ENCODE measurements at regions not wholly inside any gene's neighbourhood (a gene's known extent, or its start where the extent isn't known, plus 50 kb on each side); places are given as distances from the start of the nearest gene placed in this dataset.

GRCh38 chr6:169165561-169166300 is 87.9 kb downstream of the THBS2 start:
- no peak for DNase-seq (ENCODE audit: low spot score)
- WGBS, 2 donors (ENCODE audit: extremely low coverage in 2 of 2, insufficient read length in 2 of 2, insufficient replicate concordance in 1 of 2), result no CpG with 5 or more reads among the region's 12 CpGs
- no peak overlapping the region for H2BK120ac ChIP-seq (ENCODE audit: low read depth, low read length)
- H3K4me1 ChIP-seq (ENCODE audit: control insufficient read depth in 2 of 2, insufficient read depth in 1 of 2, low read depth in 1 of 2, low read length in 2 of 2), result no peaks in the 10 kb centered on the region
- no peaks in the 10 kb centered on the region for H3K27me3 ChIP-seq (ENCODE audit: control insufficient read depth in 3 of 3, insufficient read depth in 3 of 3, low read depth in 1 of 3, low read length in 3 of 3)
- no peak overlapping the region for H2BK15ac ChIP-seq (ENCODE audit: low read length)
- no peaks in the 10 kb centered on the region for H3K36me3 ChIP-seq (replicated peaks in 1 of 2; ENCODE audit: control insufficient read depth in 2 of 2, insufficient read depth in 2 of 2, low read length in 2 of 2)
- no peak overlapping the region for H3K23ac ChIP-seq (ENCODE audit: low read depth, low read length, poor library complexity)
- H4K8ac ChIP-seq (ENCODE audit: low read depth, low read length), result no peak overlapping the region
- H3K4me2 ChIP-seq (ENCODE audit: insufficient read depth, low read length, poor library complexity, severe bottlenecking), result no peak overlapping the region
- no peaks in the 10 kb centered on the region for H3K79me1 ChIP-seq (ENCODE audit: low read depth, low read length)
- no peak overlapping the region for H2AFZ ChIP-seq (ENCODE audit: low read length)
- no peak overlapping the region for H4K91ac ChIP-seq (ENCODE audit: low read depth, low read length, poor library complexity)
- no peak overlapping the region for H3K18ac ChIP-seq (ENCODE audit: low read length)
- H3K4me3 ChIP-seq (ENCODE audit: low read length in 2 of 2), result no peak overlapping the region
- no peak overlapping the region for H2BK12ac ChIP-seq (ENCODE audit: low read length)
- no peak overlapping the region for H3K14ac ChIP-seq (ENCODE audit: low read length)
- H3K4ac ChIP-seq (ENCODE audit: low read length), result no peak overlapping the region
- H3K9me3 ChIP-seq (replicated peaks in 1 of 2; ENCODE audit: control insufficient read depth in 2 of 2, insufficient read depth in 1 of 2, low read depth in 1 of 2, low read length in 2 of 2), result no peaks in the 10 kb centered on the region
- no peak overlapping the region for H2BK5ac ChIP-seq (ENCODE audit: low read length)
- H3K27ac ChIP-seq (replicated peaks; ENCODE audit: low read length), result no peak overlapping the region
- no peak overlapping the region for H2AK5ac ChIP-seq (ENCODE audit: low read depth, low read length)
- H3K9ac ChIP-seq (ENCODE audit: low read depth, low read length, poor library complexity), result no peak overlapping the region

DNA sequence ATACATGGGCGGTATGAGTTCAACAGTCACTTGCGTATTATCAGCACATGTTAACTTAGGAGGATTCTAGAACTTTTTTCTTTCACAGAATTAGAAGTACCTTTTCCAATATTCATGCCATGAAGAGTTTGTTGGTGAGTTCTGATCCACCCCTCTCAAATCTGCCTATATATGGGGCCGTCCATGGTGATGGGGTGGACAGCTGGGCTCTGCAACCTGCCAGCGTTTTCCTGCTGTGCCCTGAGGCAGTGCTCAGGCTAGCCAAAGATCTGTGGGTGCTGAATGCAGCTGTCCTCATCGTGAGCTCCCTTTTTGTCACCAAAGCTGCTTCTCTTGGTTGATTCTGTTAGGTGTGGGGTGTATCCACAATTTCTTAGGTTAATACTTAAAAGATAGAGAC is 88.7 kb downstream of the THBS2 start:
- Histone ChIP-seq H3K27ac (replicated peaks; ENCODE audit: low read length) (no peak overlapping the region), H2BK120ac (ENCODE audit: low read depth, low read length) (no peak overlapping the region), H4K91ac (ENCODE audit: low read depth, low read length, poor library complexity) (no peak overlapping the region), H3K36me3 (replicated peaks in 1 of 2; ENCODE audit: control insufficient read depth in 2 of 2, insufficient read depth in 2 of 2, low read length in 2 of 2) (no peaks in the 10 kb centered on the region), H3K18ac (ENCODE audit: low read length) (no peak overlapping the region), H4K8ac (ENCODE audit: low read depth, low read length) (no peak overlapping the region), H3K23ac (ENCODE audit: low read depth, low read length, poor library complexity) (no peak overlapping the region), H2BK5ac (ENCODE audit: low read length) (no peak overlapping the region), H3K9me3 (replicated peaks in 1 of 2; ENCODE audit: control insufficient read depth in 2 of 2, insufficient read depth in 1 of 2, low read depth in 1 of 2, low read length in 2 of 2) (no peaks in the 10 kb centered on the region), H3K9ac (ENCODE audit: low read depth, low read length, poor library complexity) (no peak overlapping the region), H3K4me1 (ENCODE audit: control insufficient read depth in 2 of 2, insufficient read depth in 1 of 2, low read depth in 1 of 2, low read length in 2 of 2) (no peaks in the 10 kb centered on the region), H3K4me3 (ENCODE audit: low read length in 2 of 2) (no peak overlapping the region), H3K4ac (ENCODE audit: low read length) (no peak overlapping the region), H2AFZ (ENCODE audit: low read length) (no peak overlapping the region), H2BK15ac (ENCODE audit: low read length) (no peak overlapping the region), H3K4me2 (ENCODE audit: insufficient read depth, low read length, poor library complexity, severe bottlenecking) (no peak overlapping the region), H2AK5ac (ENCODE audit: low read depth, low read length) (no peak overlapping the region), H2BK12ac (ENCODE audit: low read length) (no peak overlapping the region), H3K27me3 (ENCODE audit: control insufficient read depth in 3 of 3, insufficient read depth in 3 of 3, low read depth in 1 of 3, low read length in 3 of 3) (no peaks in the 10 kb centered on the region), H3K79me1 (ENCODE audit: low read depth, low read length) (no peaks in the 10 kb centered on the region), H3K14ac (ENCODE audit: low read length) (no peak overlapping the region)
- WGBS, 2 donors (ENCODE audit: extremely low coverage in 2 of 2, insufficient read length in 2 of 2, insufficient replicate concordance in 1 of 2), result no CpG with 5 or more reads among the region's 5 CpGs
- DNase-seq (ENCODE audit: low spot score), result no peak

GRCh38 chr6:169164451-169164850 is 89.2 kb downstream of the THBS2 start:
- Histone ChIP-seq H3K4me3 (ENCODE audit: low read length in 2 of 2) (no peak overlapping the region), H2AK5ac (ENCODE audit: low read depth, low read length) (no peak overlapping the region), H3K9ac (ENCODE audit: low read depth, low read length, poor library complexity) (no peak overlapping the region), H2BK12ac (ENCODE audit: low read length) (no peak overlapping the region), H3K18ac (ENCODE audit: low read length) (no peak overlapping the region), H3K79me1 (ENCODE audit: low read depth, low read length) (no peaks in the 10 kb centered on the region), H4K8ac (ENCODE audit: low read depth, low read length) (no peak overlapping the region), H3K23ac (ENCODE audit: low read depth, low read length, poor library complexity) (no peak overlapping the region), H3K14ac (ENCODE audit: low read length) (no peak overlapping the region), H3K27ac (replicated peaks; ENCODE audit: low read length) (no peak overlapping the region), H3K36me3 (replicated peaks in 1 of 2; ENCODE audit: control insufficient read depth in 2 of 2, insufficient read depth in 2 of 2, low read length in 2 of 2) (no peaks in the 10 kb centered on the region), H2BK5ac (ENCODE audit: low read length) (no peak overlapping the region), H3K27me3 (ENCODE audit: control insufficient read depth in 3 of 3, insufficient read depth in 3 of 3, low read depth in 1 of 3, low read length in 3 of 3) (no peaks in the 10 kb centered on the region), H3K4ac (ENCODE audit: low read length) (no peak overlapping the region), H2AFZ (ENCODE audit: low read length) (no peak overlapping the region), H3K9me3 (replicated peaks in 1 of 2; ENCODE audit: control insufficient read depth in 2 of 2, insufficient read depth in 1 of 2, low read depth in 1 of 2, low read length in 2 of 2) (no peaks in the 10 kb centered on the region), H4K91ac (ENCODE audit: low read depth, low read length, poor library complexity) (no peak overlapping the region), H2BK15ac (ENCODE audit: low read length) (no peak overlapping the region), H2BK120ac (ENCODE audit: low read depth, low read length) (no peak overlapping the region), H3K4me1 (ENCODE audit: control insufficient read depth in 2 of 2, insufficient read depth in 1 of 2, low read depth in 1 of 2, low read length in 2 of 2) (no peaks in the 10 kb centered on the region), H3K4me2 (ENCODE audit: insufficient read depth, low read length, poor library complexity, severe bottlenecking) (no peak overlapping the region)
- DNase-seq (ENCODE audit: low spot score), result no peak
- no CpG with 5 or more reads among the region's 5 CpGs for WGBS, 2 donors (ENCODE audit: extremely low coverage in 2 of 2, insufficient read length in 2 of 2, insufficient replicate concordance in 1 of 2)

DNA sequence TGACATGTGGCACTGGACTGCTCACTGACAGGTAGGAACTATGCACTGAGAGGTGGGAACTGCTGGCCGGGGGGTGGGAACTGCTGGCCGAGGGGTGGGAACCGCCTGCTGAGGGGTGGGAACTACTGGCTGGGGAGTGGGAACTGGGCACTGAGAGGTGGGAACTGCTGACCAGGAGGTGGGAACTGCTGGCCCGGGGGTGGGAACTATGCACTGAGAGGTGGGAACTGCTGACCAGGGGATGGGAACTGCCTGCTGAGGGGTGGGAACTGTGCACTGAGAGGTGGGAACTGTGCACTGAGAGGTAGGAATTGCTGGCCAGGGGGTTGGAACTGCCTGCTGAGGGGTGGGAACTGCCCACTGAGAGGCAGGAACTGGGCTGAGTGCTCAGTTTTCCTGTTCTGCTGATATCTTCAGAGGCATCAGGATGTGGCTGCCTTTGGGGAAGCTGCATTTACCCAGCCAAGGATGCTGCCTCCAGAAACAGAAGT is 90.2 kb downstream of the THBS2 start:
- Histone ChIP-seq H3K36me3 (replicated peaks in 1 of 2; ENCODE audit: control insufficient read depth in 2 of 2, insufficient read depth in 2 of 2, low read length in 2 of 2) (no peaks in the 10 kb centered on the region), H3K4ac (ENCODE audit: low read length) (no peak overlapping the region), H3K4me3 (ENCODE audit: low read length in 2 of 2) (no peak overlapping the region), H2BK15ac (ENCODE audit: low read length) (no peak overlapping the region), H2AFZ (ENCODE audit: low read length) (no peak overlapping the region), H3K79me1 (ENCODE audit: low read depth, low read length) (no peaks in the 10 kb centered on the region), H3K27me3 (ENCODE audit: control insufficient read depth in 3 of 3, insufficient read depth in 3 of 3, low read depth in 1 of 3, low read length in 3 of 3) (no peaks in the 10 kb centered on the region), H3K14ac (ENCODE audit: low read length) (no peak overlapping the region), H3K4me2 (ENCODE audit: insufficient read depth, low read length, poor library complexity, severe bottlenecking) (no peak overlapping the region), H2BK120ac (ENCODE audit: low read depth, low read length) (no peak overlapping the region), H3K27ac (replicated peaks; ENCODE audit: low read length) (no peak overlapping the region), H3K4me1 (ENCODE audit: control insufficient read depth in 2 of 2, insufficient read depth in 1 of 2, low read depth in 1 of 2, low read length in 2 of 2) (peaks cover 1 to 6% of the 10 kb centered on the region in 2 donors), H4K8ac (ENCODE audit: low read depth, low read length) (no peak overlapping the region), H2BK12ac (ENCODE audit: low read length) (no peak overlapping the region), H3K23ac (ENCODE audit: low read depth, low read length, poor library complexity) (peak overlapping the region; percentile 25), H3K9me3 (replicated peaks in 1 of 2; ENCODE audit: control insufficient read depth in 2 of 2, insufficient read depth in 1 of 2, low read depth in 1 of 2, low read length in 2 of 2) (no peaks in the 10 kb centered on the region), H2BK5ac (ENCODE audit: low read length) (no peak overlapping the region), H3K18ac (ENCODE audit: low read length) (no peak overlapping the region), H2AK5ac (ENCODE audit: low read depth, low read length) (no peak overlapping the region), H4K91ac (ENCODE audit: low read depth, low read length, poor library complexity) (no peak overlapping the region), H3K9ac (ENCODE audit: low read depth, low read length, poor library complexity) (no peak overlapping the region)
- DNase-seq (ENCODE audit: low spot score), result no peak
- WGBS, 2 donors (ENCODE audit: extremely low coverage in 2 of 2, insufficient read length in 2 of 2, insufficient replicate concordance in 1 of 2), result no CpG with 5 or more reads among the region's 4 CpGs

All from neuronal stem cell (in vitro differentiated cells).